ENCODE measurements at regions not wholly inside any gene's neighbourhood (a gene's known extent, or its start where the extent isn't known, plus 50 kb on each side); places are given as distances from the start of the nearest gene placed in this dataset.

GRCh38 chr3:193829781-193830180, 236.8 kb downstream of the OPA1 start:
- Histone ChIP-seq H3K27ac (ENCODE audit: insufficient read length, low read depth, low read length) (no peak overlapping the region), H3K79me1 (ENCODE audit: insufficient read depth, low read depth, low read length, poor library complexity, severe bottlenecking) (no peaks in the 10 kb centered on the region), H2AFZ (ENCODE audit: low read length) (no peak overlapping the region), H2BK5ac (ENCODE audit: insufficient read length, low read length) (no peak overlapping the region), H3K27me3 (ENCODE audit: insufficient read depth, low read length) (no peaks in the 10 kb centered on the region), H3K18ac (ENCODE audit: insufficient read length, low read depth, low read length) (no peak overlapping the region), H2BK12ac (ENCODE audit: insufficient read length, low read depth, low read length) (no peak overlapping the region), H2BK15ac (ENCODE audit: low read depth, low read length) (no peak overlapping the region), H3K14ac (ENCODE audit: insufficient read depth, low read length) (no peak overlapping the region), H4K91ac (ENCODE audit: insufficient read length, low read depth, low read length) (no peak overlapping the region), H3K9me3 (ENCODE audit: control insufficient read depth, low read depth, low read length) (no peaks in the 10 kb centered on the region), H3K23me2 (ENCODE audit: insufficient read length, low read depth, low read length, poor library complexity, severe bottlenecking) (peaks cover 3% of the 10 kb centered on the region), H4K8ac (replicated peaks; ENCODE audit: insufficient read length, low read depth, low read length) (no peak overlapping the region), H3K23ac (ENCODE audit: insufficient read length, low read depth, low read length) (no peak overlapping the region), H2AK5ac (ENCODE audit: insufficient read length, low read length) (no peak overlapping the region), H2BK20ac (ENCODE audit: low read depth, low read length, poor library complexity, severe bottlenecking) (no peak overlapping the region), H2BK120ac (ENCODE audit: low read depth, low read length, poor library complexity, severe bottlenecking) (no peak overlapping the region), H3K4me1 (ENCODE audit: insufficient read depth, low read length) (peaks cover 5% of the 10 kb centered on the region; the same call in 1 of the 2 replicates), H3K79me2 (ENCODE audit: insufficient read depth, low read length) (no peaks in the 10 kb centered on the region), H3K9ac (ENCODE audit: extremely low read depth, insufficient read length, low read length) (no peak overlapping the region), H4K5ac (ENCODE audit: insufficient read length, low read depth, low read length) (no peak overlapping the region), H3K4ac (ENCODE audit: low read depth, low read length) (no peak overlapping the region), H4K20me1 (ENCODE audit: control insufficient read depth, insufficient read depth, insufficient read length) (no peaks in the 10 kb centered on the region), H3T11ph (ENCODE audit: low read length) (no peak overlapping the region), H3K56ac (ENCODE audit: insufficient read length, low read depth, low read length) (no peak overlapping the region), H3K4me2 (ENCODE audit: insufficient read depth, insufficient read length, low read length) (no peak overlapping the region)
- H3K27ac Mint-ChIP-seq: no peak overlapping the region
- no CpG with 5 or more reads among the region's 5 CpGs for WGBS (ENCODE audit: extremely low coverage, insufficient read length, low lambda C conversion rate)
- H3K4me1 Mint-ChIP-seq: peaks cover 25 to 34% of the 10 kb centered on the region in 2 experiments
- peaks cover 0 to 4% (median 0%) of the 10 kb centered on the region in 3 experiments; a peak in 2 of 7 replicates for H3K36me3 Mint-ChIP-seq (ENCODE audit: insufficient read depth in 1 of 3, low read depth in 3 of 3)
- DNase-seq: no peak
- TF ChIP-seq CTCF (conservative IDR thresholded peaks at IDR 0.05): no peak
- H3K9me3 Mint-ChIP-seq: no peaks in the 10 kb centered on the region
- H3K27me3 Mint-ChIP-seq (ENCODE audit: low read depth): peaks cover 24% of the 10 kb centered on the region
- H3K4me3 Mint-ChIP-seq: no peak overlapping the region

Measured in H9 (cell line).